ENCODE measurements at regions not wholly inside any gene's neighbourhood (a gene's known extent, or its start where the extent isn't known, plus 50 kb on each side); places are given as distances from the start of the nearest gene placed in this dataset.

DNA sequence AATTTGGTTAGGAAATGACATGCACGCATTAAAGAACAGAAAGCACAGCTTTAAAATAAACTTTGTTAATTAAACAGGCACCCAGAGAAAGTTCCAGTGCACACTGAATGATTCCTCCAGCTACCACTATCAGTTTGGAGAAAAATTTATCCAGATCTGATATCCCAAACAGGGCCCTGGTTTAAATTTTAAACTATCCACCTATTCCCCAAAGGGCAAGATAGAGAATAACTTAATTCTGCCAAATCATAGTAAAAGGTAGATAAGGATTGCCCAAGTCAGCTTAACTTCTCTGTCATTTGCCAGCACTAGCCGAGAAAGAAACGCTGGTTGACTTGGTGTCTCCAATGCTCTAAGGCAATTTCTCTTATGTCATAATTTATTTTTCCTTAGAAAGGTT, 321.9 kb upstream of the PKDCC start:
- TF ChIP-seq REST (IDR thresholded peaks at IDR 0.05; ENCODE audit: insufficient read depth in 1 of 2, low read depth in 2 of 2, low read length in 2 of 2) (no peak), TAF1 (IDR thresholded peaks at IDR 0.05; ENCODE audit: borderline replicate concordance, insufficient read depth, low read length) (no peak), FOXP2 (optimal IDR thresholded peaks at IDR 0.05; ENCODE audit: borderline replicate concordance, extremely low read depth, extremely low read length, insufficient read depth) (no peak)

DNA sequence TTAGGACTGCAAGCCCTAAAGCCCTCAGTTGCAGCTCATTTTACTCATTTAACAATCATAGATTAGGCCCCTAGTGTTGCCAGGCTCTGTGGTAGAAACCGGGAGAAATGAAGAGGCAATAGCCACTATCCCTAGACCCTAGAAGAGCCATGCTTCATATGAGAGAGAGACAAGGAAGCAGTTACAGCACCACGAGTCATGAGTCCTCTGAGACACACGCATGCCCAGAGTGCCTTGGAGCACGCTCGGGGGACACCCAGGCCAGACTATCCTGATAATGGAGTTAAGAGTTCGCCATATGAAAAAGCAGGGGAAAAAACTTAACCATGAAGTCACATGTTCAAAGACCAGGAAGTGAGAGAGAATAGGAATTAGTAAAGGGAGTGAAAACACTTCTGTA, 321.5 kb upstream of the PKDCC start:
- TF ChIP-seq SIN3A (IDR thresholded peaks at IDR 0.05; ENCODE audit: borderline replicate concordance, insufficient read depth, low read length) (no peak), TAF1 (IDR thresholded peaks at IDR 0.05; ENCODE audit: borderline replicate concordance, insufficient read depth, low read length) (no peak), FOXP2 (optimal IDR thresholded peaks at IDR 0.05; ENCODE audit: borderline replicate concordance, extremely low read depth, extremely low read length, insufficient read depth) (no peak), POLR2AphosphoS5 (IDR thresholded peaks at IDR 0.05; ENCODE audit: low read depth, low read length) (no peak), REST (IDR thresholded peaks at IDR 0.05; ENCODE audit: insufficient read depth in 1 of 2, low read depth in 2 of 2, low read length in 2 of 2) (no peak)

DNA sequence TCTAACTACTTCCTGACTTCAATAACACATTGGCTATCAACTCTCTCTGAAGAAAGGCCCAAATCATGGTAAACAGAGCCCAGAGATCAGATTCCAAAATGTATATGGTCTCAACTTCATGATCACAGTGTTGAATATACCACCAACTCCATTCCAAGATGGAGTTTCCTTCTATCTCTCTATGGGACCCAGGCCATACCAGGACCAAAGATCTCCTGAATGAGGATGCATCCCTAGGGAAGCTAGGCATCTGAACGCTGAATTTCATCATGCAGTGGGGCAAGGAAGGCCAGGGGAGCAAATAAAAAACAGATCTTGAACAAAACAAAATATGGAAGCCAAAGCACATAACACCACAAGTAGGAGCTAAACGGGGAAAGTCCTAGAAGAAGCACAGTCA, 320.7 kb upstream of the PKDCC start:
- TF ChIP-seq REST (IDR thresholded peaks at IDR 0.05; ENCODE audit: insufficient read depth in 1 of 2, low read depth in 2 of 2, low read length in 2 of 2) (no peak), SIN3A (IDR thresholded peaks at IDR 0.05; ENCODE audit: borderline replicate concordance, insufficient read depth, low read length) (no peak), FOXP2 (optimal IDR thresholded peaks at IDR 0.05; ENCODE audit: borderline replicate concordance, extremely low read depth, extremely low read length, insufficient read depth) (no peak), POLR2AphosphoS5 (IDR thresholded peaks at IDR 0.05; ENCODE audit: low read depth, low read length) (no peak), TAF1 (IDR thresholded peaks at IDR 0.05; ENCODE audit: borderline replicate concordance, insufficient read depth, low read length) (no peak)

DNA sequence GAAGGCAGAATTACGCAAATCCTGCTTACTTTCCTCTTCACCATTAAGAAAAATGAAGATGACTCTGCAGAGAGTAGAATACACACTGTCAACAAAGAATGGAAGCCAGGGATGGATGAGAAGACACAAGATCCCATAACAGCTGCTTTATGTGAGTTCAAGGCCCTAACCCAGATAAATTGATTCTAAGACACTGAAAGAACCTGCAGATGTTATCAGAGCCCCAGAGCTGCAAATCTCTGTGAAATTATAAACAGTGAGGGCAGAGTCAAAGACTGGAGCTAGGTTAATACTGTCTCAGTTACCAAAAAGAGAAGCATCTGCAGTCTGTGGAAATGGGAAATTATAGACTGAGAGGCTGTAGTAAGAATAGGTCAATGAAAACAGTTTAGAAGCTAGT, 320.1 kb upstream of the PKDCC start:
- no peak for TF ChIP-seq TAF1 (IDR thresholded peaks at IDR 0.05; ENCODE audit: borderline replicate concordance, insufficient read depth, low read length)
- no peak for TF ChIP-seq REST (IDR thresholded peaks at IDR 0.05; ENCODE audit: insufficient read depth in 1 of 2, low read depth in 2 of 2, low read length in 2 of 2)

DNA sequence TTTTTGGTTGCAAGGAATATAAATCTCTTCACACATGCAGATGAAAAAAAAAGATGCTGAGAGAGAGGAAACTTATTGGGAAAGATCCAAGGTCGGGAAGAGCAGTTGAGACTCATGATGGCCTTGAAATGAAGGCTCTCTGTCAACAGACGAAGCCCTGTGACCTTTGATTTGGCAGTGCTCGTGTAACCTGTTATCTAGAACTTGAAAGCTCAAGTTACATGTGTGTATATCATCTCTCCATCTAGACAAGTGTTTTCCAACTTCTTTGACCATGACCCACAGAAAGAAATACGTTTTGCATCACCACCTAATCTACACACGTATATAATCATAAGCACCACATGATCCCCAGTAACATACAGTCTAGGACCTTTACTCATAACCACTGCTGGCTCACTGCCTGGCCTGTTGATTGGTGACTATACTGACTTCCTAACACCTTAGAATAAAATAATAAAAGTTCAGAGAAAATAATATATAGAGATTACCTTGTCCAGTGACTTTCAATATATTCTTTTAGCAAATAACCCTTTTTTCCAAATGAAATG, 319.0 kb upstream of the PKDCC start:
- no peak for TF ChIP-seq TAF1 (IDR thresholded peaks at IDR 0.05; ENCODE audit: borderline replicate concordance, insufficient read depth, low read length)
- TF ChIP-seq FOXP2 (optimal IDR thresholded peaks at IDR 0.05; ENCODE audit: borderline replicate concordance, extremely low read depth, extremely low read length, insufficient read depth) = no peak
- TF ChIP-seq SIN3A (IDR thresholded peaks at IDR 0.05; ENCODE audit: borderline replicate concordance, insufficient read depth, low read length) = no peak
- no peak for TF ChIP-seq POLR2AphosphoS5 (IDR thresholded peaks at IDR 0.05; ENCODE audit: low read depth, low read length)
- no peak for TF ChIP-seq REST (IDR thresholded peaks at IDR 0.05; ENCODE audit: insufficient read depth in 1 of 2, low read depth in 2 of 2, low read length in 2 of 2)
